Natural killer cell treated with Interleukin-12 subunit alpha and Interleukin-12 subunit beta and Interleukin-15 and Interleukin-18, amount 100 ng/mL, for 72 hours (primary cell): ENCODE measurements at regions not wholly inside any gene's neighbourhood (a gene's known extent, or its start where the extent isn't known, plus 50 kb on each side); places are given as distances from the start of the nearest gene placed in this dataset.

Experiments used
- ATAC-seq, 2 donors: fragments of 150-1000 bp; cut with Tn5 transposase in 1 of 2; sonication (Bioruptor Pico), chemical (Tn5 transposase) in 1 of 2; 2 replicates each; pipeline ENCODE4 v1.10.0; 2021
- DNase-seq: peaks from one replicate; pipeline ENCODE4 v3.0.0; 2022; ENCODE audit warnings: low spot score
- H3K27ac Mint-ChIP-seq, 2 donors: 1 replicate in 1 of 2; 2 replicates in 1 of 2; pipeline ENCODE4 v1.8.0; 2022; ENCODE audit warnings: mixed read lengths in 2 of 2, mild to moderate bottlenecking in 1 of 2, moderate library complexity in 1 of 2
- H3K27me3 Mint-ChIP-seq, 2 donors: 1 replicate in 1 of 2; 2 replicates in 1 of 2; pipeline ENCODE4 v1.8.0; 2022; ENCODE audit warnings: mixed read lengths in 2 of 2
- H3K36me3 Mint-ChIP-seq: one replicate; pipeline ENCODE4 v1.8.0; 2022; ENCODE audit warnings: mixed read lengths
- H3K4me1 Mint-ChIP-seq, 2 donors: 1 replicate in 1 of 2; 2 replicates in 1 of 2; pipeline ENCODE4 v1.8.0; 2022; ENCODE audit warnings: low read depth in 2 of 2, mixed read lengths in 2 of 2, mild to moderate bottlenecking in 1 of 2
- H3K4me3 Mint-ChIP-seq: one replicate; pipeline ENCODE4 v1.8.0; 2022; ENCODE audit warnings: mixed read lengths
- H3K9me3 Mint-ChIP-seq: 2 replicates; pipeline ENCODE4 v1.8.0; 2022; ENCODE audit warnings: mixed read lengths

- DNase-seq, result no peak
- Mint-ChIP-seq H3K4me3 (no peak overlapping the region), H3K36me3 (no peaks in the 10 kb centered on the region), H3K27me3 (peaks cover 0 to 6% of the 10 kb centered on the region in 2 donors), H3K4me1 (no peaks in the 10 kb centered on the region), H3K9me3 (peaks cover 4% of the 10 kb centered on the region), H3K27ac (no peak overlapping the region)
- no peak for ATAC-seq
Measured at GRCh38 chr11:22474616-22475015, 136.4 kb downstream of the SLC17A6 start.

DNA sequence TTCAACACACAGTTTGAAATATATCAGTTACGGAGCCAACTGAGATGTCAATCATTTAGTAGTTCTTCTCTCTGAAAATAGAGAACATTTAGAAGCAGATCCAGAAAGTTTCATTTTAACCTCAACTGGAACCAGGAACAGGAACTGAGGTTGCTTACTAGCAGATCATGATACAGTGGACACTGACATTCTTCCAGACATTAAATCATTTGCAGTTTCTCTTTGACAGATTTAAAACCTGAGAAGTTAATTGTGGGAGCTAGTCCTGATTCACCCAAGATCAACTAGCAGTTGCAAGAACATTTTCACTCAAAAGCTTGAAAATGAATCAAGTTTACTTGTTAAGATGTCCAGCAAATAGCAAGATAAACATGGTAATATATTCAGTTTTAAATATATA, 135.4 kb downstream of the SLC17A6 start:
- peaks cover 4% of the 10 kb centered on the region for H3K9me3 Mint-ChIP-seq
- H3K4me3 Mint-ChIP-seq, result no peak overlapping the region
- no peaks in the 10 kb centered on the region for H3K36me3 Mint-ChIP-seq
- no peaks in the 10 kb centered on the region for H3K4me1 Mint-ChIP-seq
- H3K27me3 Mint-ChIP-seq, result peaks cover 0 to 6% of the 10 kb centered on the region in 2 donors
- DNase-seq (no peak), ATAC-seq (no peak)
- H3K27ac Mint-ChIP-seq, result no peak overlapping the region

GRCh38 chr11:22472306-22472705, 134.1 kb downstream of the SLC17A6 start:
- Mint-ChIP-seq H3K27ac (no peak overlapping the region), H3K27me3 (peaks cover 0 to 5% of the 10 kb centered on the region in 2 donors), H3K9me3 (no peaks in the 10 kb centered on the region), H3K4me3 (no peak overlapping the region), H3K4me1 (no peaks in the 10 kb centered on the region), H3K36me3 (no peaks in the 10 kb centered on the region)
- DNase-seq, result no peak
- ATAC-seq, result no peak

GRCh38 chr11:22471385-22471784, 133.2 kb downstream of the SLC17A6 start:
- H3K9me3 Mint-ChIP-seq, result no peaks in the 10 kb centered on the region
- no peaks in the 10 kb centered on the region for H3K36me3 Mint-ChIP-seq
- no peak overlapping the region for H3K27ac Mint-ChIP-seq
- H3K4me3 Mint-ChIP-seq, result no peak overlapping the region
- peaks cover 0 to 5% of the 10 kb centered on the region in 2 donors for H3K27me3 Mint-ChIP-seq
- DNase-seq, result no peak
- H3K4me1 Mint-ChIP-seq, result no peaks in the 10 kb centered on the region
- no peak for ATAC-seq

DNA sequence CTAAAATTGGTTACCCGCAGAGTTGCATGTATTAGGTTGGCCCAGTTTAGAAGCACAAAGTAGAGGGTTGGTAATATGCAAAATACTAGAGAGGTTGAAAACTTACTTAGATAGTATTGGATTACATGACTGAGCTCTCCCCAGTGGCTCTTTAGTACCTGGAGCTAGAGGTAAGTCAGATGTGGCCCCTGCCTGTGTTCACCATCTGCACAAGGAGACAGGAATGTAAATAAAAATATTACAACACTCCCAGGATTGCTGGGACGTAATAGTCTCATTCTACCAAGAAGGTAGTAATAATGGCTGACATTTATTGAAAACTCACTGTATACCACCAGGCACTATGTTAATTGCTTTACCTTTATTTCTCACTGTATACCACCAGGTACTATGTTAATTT, 129.6 kb downstream of the SLC17A6 start:
- no peaks in the 10 kb centered on the region for H3K36me3 Mint-ChIP-seq
- H3K4me3 Mint-ChIP-seq, result no peak overlapping the region
- H3K27ac Mint-ChIP-seq, result no peak overlapping the region
- peaks cover 3% of the 10 kb centered on the region for H3K9me3 Mint-ChIP-seq
- H3K4me1 Mint-ChIP-seq, result no peaks in the 10 kb centered on the region
- DNase-seq (no peak), ATAC-seq (no peak)
- peaks cover 0 to 5% of the 10 kb centered on the region in 2 donors for H3K27me3 Mint-ChIP-seq

DNA sequence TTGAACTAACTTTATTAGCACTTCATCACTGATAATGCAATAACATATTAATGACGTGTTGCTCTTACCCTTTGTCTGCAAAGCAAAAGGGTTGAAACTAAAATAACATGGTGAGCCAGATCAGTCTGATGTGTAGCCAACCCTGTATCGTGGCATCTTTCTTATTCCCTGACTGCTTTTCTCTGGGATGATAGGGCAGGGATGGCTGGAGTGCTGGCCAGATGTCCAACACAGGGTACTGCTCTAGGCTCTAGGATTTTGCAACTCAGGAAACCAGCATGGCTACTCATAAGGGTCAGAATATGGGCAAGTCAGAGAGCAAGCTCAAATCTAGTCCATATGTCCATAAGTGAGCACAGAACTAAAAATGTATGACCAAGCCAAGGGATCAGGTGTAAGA, 129.1 kb downstream of the SLC17A6 start:
- H3K4me1 Mint-ChIP-seq, result no peaks in the 10 kb centered on the region
- H3K27ac Mint-ChIP-seq, result no peak overlapping the region
- H3K36me3 Mint-ChIP-seq, result no peaks in the 10 kb centered on the region
- H3K4me3 Mint-ChIP-seq, result no peak overlapping the region
- peaks cover 5% of the 10 kb centered on the region for H3K9me3 Mint-ChIP-seq
- no peak for DNase-seq
- peaks cover 0 to 5% of the 10 kb centered on the region in 2 donors for H3K27me3 Mint-ChIP-seq
- no peak for ATAC-seq

DNA sequence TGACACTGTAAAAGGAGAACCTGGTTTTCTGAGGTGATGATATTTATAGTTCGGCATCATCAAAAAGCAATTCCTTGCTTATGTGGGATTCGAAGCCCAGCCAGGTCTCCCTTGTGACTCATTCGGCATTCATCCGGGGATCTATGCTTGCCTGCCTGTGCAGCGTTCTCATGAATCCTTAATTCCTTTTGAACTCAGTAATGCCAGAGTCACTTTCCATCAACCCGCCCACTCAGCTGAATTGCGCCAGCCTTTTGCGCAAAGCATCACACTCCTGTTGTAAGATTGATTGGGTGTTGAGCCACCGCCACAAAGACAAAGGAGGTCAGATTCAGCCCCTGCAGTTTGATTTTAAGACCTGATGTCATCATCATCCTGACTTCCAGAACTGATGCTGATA, 128.6 kb downstream of the SLC17A6 start:
- DNase-seq, result no peak
- Mint-ChIP-seq H3K9me3 (peaks cover 8% of the 10 kb centered on the region), H3K4me3 (no peak overlapping the region), H3K27me3 (peaks cover 0 to 5% of the 10 kb centered on the region in 2 donors), H3K36me3 (no peaks in the 10 kb centered on the region), H3K27ac (no peak overlapping the region), H3K4me1 (no peaks in the 10 kb centered on the region)
- ATAC-seq, result no peak

DNA sequence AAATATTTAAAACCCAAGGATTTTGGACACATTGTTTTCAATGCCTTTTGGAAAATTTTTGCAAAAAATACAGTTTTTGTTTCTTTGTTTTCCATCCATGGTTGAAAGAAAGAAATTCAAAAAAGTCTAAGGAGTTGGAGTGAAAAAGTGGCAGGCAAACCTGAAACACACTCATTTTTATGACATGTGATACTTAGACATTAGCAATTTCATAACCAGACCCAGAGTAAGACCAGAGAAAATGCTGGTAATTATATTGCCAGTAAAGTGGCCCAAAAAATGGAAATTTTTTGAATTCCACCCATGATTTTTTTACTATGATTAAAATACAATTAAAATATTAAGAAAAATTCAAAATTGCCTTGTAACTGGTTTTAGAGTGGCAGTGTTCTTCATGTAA, 128.2 kb downstream of the SLC17A6 start:
- no peak for ATAC-seq
- DNase-seq, result no peak
- Mint-ChIP-seq H3K27ac (no peak overlapping the region), H3K9me3 (peaks cover 8% of the 10 kb centered on the region), H3K36me3 (no peaks in the 10 kb centered on the region), H3K27me3 (peaks cover 0 to 5% of the 10 kb centered on the region in 2 donors), H3K4me3 (no peak overlapping the region), H3K4me1 (no peaks in the 10 kb centered on the region)

- Mint-ChIP-seq H3K27ac (no peak overlapping the region), H3K4me3 (no peak overlapping the region), H3K4me1 (no peaks in the 10 kb centered on the region), H3K36me3 (no peaks in the 10 kb centered on the region), H3K9me3 (peaks cover 8% of the 10 kb centered on the region), H3K27me3 (peaks cover 0 to 5% of the 10 kb centered on the region in 2 donors)
- ATAC-seq (no peak), DNase-seq (no peak)
Measured at GRCh38 chr11:22465620-22466019, 127.4 kb downstream of the SLC17A6 start.

DNA sequence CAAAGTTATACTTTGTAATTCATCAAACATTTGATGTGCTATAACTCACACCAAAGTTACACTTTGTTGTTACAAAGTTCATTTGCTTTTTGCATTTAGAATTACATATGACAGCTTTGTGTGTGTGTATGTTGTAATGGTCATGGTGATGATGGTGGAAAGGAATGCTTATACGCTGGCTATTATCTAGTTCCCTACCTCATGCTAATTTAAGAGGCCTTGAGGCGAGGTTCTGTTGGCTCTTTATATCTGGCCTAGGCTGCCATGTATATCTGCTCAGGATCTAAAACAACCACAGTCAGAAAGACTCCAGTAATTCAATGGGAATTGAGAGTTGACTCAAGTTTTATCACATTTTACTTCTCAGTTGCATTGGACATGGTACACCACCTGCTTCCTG, 123.4 kb downstream of the SLC17A6 start:
- H3K4me1 Mint-ChIP-seq, result no peaks in the 10 kb centered on the region
- ATAC-seq (peak in 1 of 2 donors; percentile 9), DNase-seq (no peak)
- no peaks in the 10 kb centered on the region for H3K27me3 Mint-ChIP-seq
- H3K4me3 Mint-ChIP-seq, result no peak overlapping the region
- H3K27ac Mint-ChIP-seq, result no peak overlapping the region
- H3K9me3 Mint-ChIP-seq, result peaks cover 8% of the 10 kb centered on the region
- no peaks in the 10 kb centered on the region for H3K36me3 Mint-ChIP-seq

GRCh38 chr11:22460181-22460580, 122.0 kb downstream of the SLC17A6 start:
- Mint-ChIP-seq H3K27me3 (no peaks in the 10 kb centered on the region), H3K4me1 (no peaks in the 10 kb centered on the region), H3K9me3 (peaks cover 8% of the 10 kb centered on the region), H3K4me3 (no peak overlapping the region), H3K36me3 (no peaks in the 10 kb centered on the region), H3K27ac (no peak overlapping the region)
- ATAC-seq (no peak), DNase-seq (no peak)

DNA sequence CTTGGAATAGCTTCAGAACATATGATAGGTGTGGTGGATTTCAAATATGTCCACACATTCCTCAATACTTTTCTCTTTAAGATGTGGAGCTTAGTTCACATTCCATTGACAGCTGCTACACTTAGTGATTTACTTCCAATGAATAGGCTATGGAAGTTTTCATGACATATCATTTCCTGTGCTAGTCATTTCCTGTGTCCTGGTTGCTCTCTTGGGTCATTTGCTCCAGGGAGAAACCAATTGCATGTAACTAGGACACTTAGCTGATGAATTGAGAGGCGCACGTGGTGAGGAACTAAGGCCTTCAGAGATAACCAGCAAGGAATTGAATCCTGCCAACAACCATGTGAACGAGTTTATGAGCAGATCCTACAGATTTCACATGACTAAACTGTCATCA, 120.9 kb downstream of the SLC17A6 start:
- H3K36me3 Mint-ChIP-seq, result no peaks in the 10 kb centered on the region
- H3K9me3 Mint-ChIP-seq, result peaks cover 8% of the 10 kb centered on the region
- ATAC-seq (no peak), DNase-seq (no peak)
- H3K4me1 Mint-ChIP-seq, result no peaks in the 10 kb centered on the region
- no peaks in the 10 kb centered on the region for H3K27me3 Mint-ChIP-seq
- H3K27ac Mint-ChIP-seq, result no peak overlapping the region
- H3K4me3 Mint-ChIP-seq, result no peak overlapping the region

DNA sequence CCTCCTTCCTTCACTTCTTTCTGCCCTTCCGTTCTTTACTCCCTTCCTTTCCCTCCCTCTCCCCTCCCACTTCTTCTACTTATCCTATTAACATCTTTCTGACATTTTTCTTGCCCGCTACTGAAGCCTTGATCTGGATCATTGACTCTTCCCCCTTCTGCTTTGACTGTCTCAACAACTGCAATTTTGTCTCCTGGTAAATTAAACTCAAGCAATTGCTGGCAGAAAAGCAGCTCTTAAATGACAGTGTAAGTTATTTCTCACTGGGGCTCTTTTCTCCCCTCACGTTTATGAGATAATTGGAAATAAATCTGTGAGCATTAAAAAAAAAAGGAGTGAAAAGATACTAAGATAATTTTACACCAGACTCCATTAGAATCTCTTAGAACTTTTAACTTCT, 120.0 kb downstream of the SLC17A6 start:
- H3K4me3 Mint-ChIP-seq, result no peak overlapping the region
- no peaks in the 10 kb centered on the region for H3K4me1 Mint-ChIP-seq
- H3K27ac Mint-ChIP-seq, result no peak overlapping the region
- peaks cover 8% of the 10 kb centered on the region for H3K9me3 Mint-ChIP-seq
- no peak for DNase-seq
- no peaks in the 10 kb centered on the region for H3K36me3 Mint-ChIP-seq
- no peak for ATAC-seq
- H3K27me3 Mint-ChIP-seq, result no peaks in the 10 kb centered on the region

GRCh38 chr11:22456993-22457762, 119.0 kb downstream of the SLC17A6 start:
- H3K27ac Mint-ChIP-seq, result no peak overlapping the region
- no peaks in the 10 kb centered on the region for H3K27me3 Mint-ChIP-seq
- peaks cover 5% of the 10 kb centered on the region for H3K9me3 Mint-ChIP-seq
- no peak overlapping the region for H3K4me3 Mint-ChIP-seq
- no peak for ATAC-seq
- DNase-seq, result no peak
- H3K36me3 Mint-ChIP-seq, result no peaks in the 10 kb centered on the region
- no peaks in the 10 kb centered on the region for H3K4me1 Mint-ChIP-seq
